ENCODE measurements at regions not wholly inside any gene's neighbourhood (a gene's known extent, or its start where the extent isn't known, plus 50 kb on each side); places are given as distances from the start of the nearest gene placed in this dataset.

GRCh38 chrX:133482056-133482952 is 67.0 kb upstream of the GPC4 start (continued):
- no peak for TF ChIP-seq REST (IDR thresholded peaks at IDR 0.05; ENCODE audit: unreplicated experiment)

- DNase-seq (ENCODE audit: low spot score) = no peak
- Mint-ChIP-seq H3K4me3 (no peak overlapping the region), H3K36me3 (ENCODE audit: low read depth) (peaks cover 3% of the 10 kb centered on the region), H3K27ac (no peak overlapping the region), H3K9me3 (no peaks in the 10 kb centered on the region; the same call in 1 of the 3 replicates), H3K27me3 (ENCODE audit: insufficient read depth, low read depth, poor library complexity) (peaks cover 3% of the 10 kb centered on the region), H3K4me1 (peaks cover 7% of the 10 kb centered on the region; the same call in 2 of the 3 replicates)
- H3K79me2 ChIP-seq (replicated peaks; ENCODE audit: insufficient read depth) = no peaks in the 10 kb centered on the region
- no peak overlapping the region for H2AFZ ChIP-seq
- ATAC-seq = no peak
- no peaks in the 10 kb centered on the region for H3K27me3 ChIP-seq (ENCODE audit: insufficient read depth)
- H3K4me3 ChIP-seq = no peak overlapping the region
- no peaks in the 10 kb centered on the region for H4K20me1 ChIP-seq (replicated peaks; ENCODE audit: insufficient read depth)
- H3K36me3 ChIP-seq (ENCODE audit: insufficient read depth) = no peaks in the 10 kb centered on the region
- H3K4me2 ChIP-seq = no peak overlapping the region
- no peaks in the 10 kb centered on the region for H3K4me1 ChIP-seq (ENCODE audit: insufficient read depth)
- H3K27ac ChIP-seq (ENCODE audit: low read depth) = no peak overlapping the region
- no peaks in the 10 kb centered on the region for H3K9me2 ChIP-seq (ENCODE audit: insufficient read depth)
- H3F3A ChIP-seq (replicated peaks; ENCODE audit: low read depth) = no peaks in the 10 kb centered on the region
- no peak for TF ChIP-seq REST (IDR thresholded peaks at IDR 0.05; ENCODE audit: unreplicated experiment)
- TF ChIP-seq CREB1 (CRISPR knock-in tag; IDR thresholded peaks at IDR 0.05; ENCODE audit: low read depth) = no peak
- no peak for TF ChIP-seq ZNF114 (CRISPR knock-in tag; IDR thresholded peaks at IDR 0.05)
- no peak for TF ChIP-seq CTCF (conservative IDR thresholded peaks at IDR 0.05; ENCODE audit: low read depth in 2 of 2)
- TF ChIP-seq NANOG (IDR thresholded peaks at IDR 0.05; ENCODE audit: borderline replicate concordance) = no peak
- TF ChIP-seq ZNF331 (CRISPR knock-in tag; IDR thresholded peaks at IDR 0.05; ENCODE audit: low read depth) = no peak
- TF ChIP-seq EZH2phosphoT487 (IDR thresholded peaks at IDR 0.05; ENCODE audit: unreplicated experiment) = no peak
- TF ChIP-seq, protein P1, sequence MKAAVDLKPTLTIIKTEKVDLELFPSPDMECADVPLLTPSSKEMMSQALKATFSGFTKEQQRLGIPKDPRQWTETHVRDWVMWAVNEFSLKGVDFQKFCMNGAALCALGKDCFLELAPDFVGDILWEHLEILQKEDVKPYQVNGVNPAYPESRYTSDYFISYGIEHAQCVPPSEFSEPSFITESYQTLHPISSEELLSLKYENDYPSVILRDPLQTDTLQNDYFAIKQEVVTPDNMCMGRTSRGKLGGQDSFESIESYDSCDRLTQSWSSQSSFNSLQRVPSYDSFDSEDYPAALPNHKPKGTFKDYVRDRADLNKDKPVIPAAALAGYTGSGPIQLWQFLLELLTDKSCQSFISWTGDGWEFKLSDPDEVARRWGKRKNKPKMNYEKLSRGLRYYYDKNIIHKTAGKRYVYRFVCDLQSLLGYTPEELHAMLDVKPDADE (IDR thresholded peaks at IDR 0.05) = no peak
- TF ChIP-seq JUNB (IDR thresholded peaks at IDR 0.05; ENCODE audit: unreplicated experiment) = no peak
- TF ChIP-seq EZH2 (IDR thresholded peaks at IDR 0.05; ENCODE audit: low read depth, unreplicated experiment) = no peak
- no peak for TF ChIP-seq STAT1 (IDR thresholded peaks at IDR 0.05; ENCODE audit: unreplicated experiment)
- TF ChIP-seq POLR2AphosphoS5 (IDR thresholded peaks at IDR 0.05; ENCODE audit: low read depth) = no peak
These were observed 62.7 kb upstream of the GPC4 start for GRCh38 chrX:133477986-133478385.
